ENCODE measurements at regions not wholly inside any gene's neighbourhood (a gene's known extent, or its start where the extent isn't known, plus 50 kb on each side); places are given as distances from the start of the nearest gene placed in this dataset.
"Not testable (repeated sequence)": the region's sequence is repeated elsewhere in the genome, so short reads cannot be mapped to it uniquely, and the experiment has no call there.

GRCh38 chr6:27592481-27593199 is 119.7 kb upstream of the ZNF184 start:
- DNase-seq (ENCODE audit: low read depth): peak; percentile 67

GRCh38 chr6:27591699-27592480 is 119.0 kb upstream of the ZNF184 start:
- DNase-seq (ENCODE audit: low read depth): peak; percentile 23

- DNase-seq (ENCODE audit: low read depth): not testable (repeated sequence)
These were observed 112.4 kb upstream of the ZNF184 start for GRCh38 chr6:27585316-27585715.

- no peak for DNase-seq (ENCODE audit: low read depth)
These were observed 111.4 kb upstream of the ZNF184 start for GRCh38 chr6:27584326-27584725.

- peak; percentile 47 for DNase-seq (ENCODE audit: low read depth)
These were observed 110.2 kb upstream of the ZNF184 start for GRCh38 chr6:27582928-27583725.

GRCh38 chr6:27579973-27580372 is 107.1 kb upstream of the ZNF184 start:
- DNase-seq (ENCODE audit: low read depth): no peak

- no peak for DNase-seq (ENCODE audit: low read depth)
These were observed 105.0 kb upstream of the ZNF184 start for GRCh38 chr6:27577922-27578321.

- no peak for DNase-seq (ENCODE audit: low read depth)
These were observed 102.9 kb upstream of the ZNF184 start for GRCh38 chr6:27575594-27576361.

- DNase-seq (ENCODE audit: low read depth): no peak
These were observed 95.5 kb upstream of the ZNF184 start for GRCh38 chr6:27568226-27568897.

- no peak for DNase-seq (ENCODE audit: low read depth)
These were observed 93.2 kb upstream of the ZNF184 start for GRCh38 chr6:27565839-27566779.

GRCh38 chr6:27562027-27562410 is 89.1 kb upstream of the ZNF184 start:
- DNase-seq (ENCODE audit: low read depth): no peak

GRCh38 chr6:27558028-27558724 is 85.3 kb upstream of the ZNF184 start:
- DNase-seq (ENCODE audit: low read depth): no peak

GRCh38 chr6:27556406-27556805 is 83.5 kb upstream of the ZNF184 start:
- no peak for DNase-seq (ENCODE audit: low read depth)

GRCh38 chr6:27553123-27553904 is 80.4 kb upstream of the ZNF184 start:
- peak; percentile 48 for DNase-seq (ENCODE audit: low read depth)

GRCh38 chr6:27551607-27552006 is 78.7 kb upstream of the ZNF184 start:
- no peak for DNase-seq (ENCODE audit: low read depth)

GRCh38 chr6:27550692-27551091 is 77.8 kb upstream of the ZNF184 start:
- DNase-seq (ENCODE audit: low read depth): no peak

- DNase-seq (ENCODE audit: low read depth): not testable (repeated sequence)
These were observed 76.3 kb upstream of the ZNF184 start for GRCh38 chr6:27549241-27549598.

Data from myocyte (in vitro differentiated cells).